Transverse colon (tissue), 4 donors: ENCODE measurements at regions not wholly inside any gene's neighbourhood (a gene's known extent, or its start where the extent isn't known, plus 50 kb on each side); places are given as distances from the start of the nearest gene placed in this dataset.

Experiments used
- CTCF ChIP-seq, 5 experiments: fragments of 200-600 bp in 3 of 5; fragments of 450-650 bp in 2 of 5; sonication (generic) in 3 of 5; IDR thresholded peaks; 1 replicate in 2 of 5; 2 replicates in 3 of 5; pipeline ENCODE4 v1.5.1; 2016 to 2017; ENCODE audit warnings: antibody characterized with exemption in 5 of 5, inconsistent platforms in 3 of 5, mild to moderate bottlenecking in 2 of 5, moderate library complexity in 1 of 5
- POLR2A ChIP-seq: fragments of 450-650 bp; IDR thresholded peaks from one replicate; pipeline ENCODE4 v1.6.1; 2016; ENCODE audit warnings: antibody characterized with exemption, mild to moderate bottlenecking, moderate library complexity
- POLR2AphosphoS5 ChIP-seq, 3 donors: sonication (generic); formaldehyde crosslinking; IDR thresholded peaks; one replicate each; pipeline ENCODE4 v1.6.1; 2016; ENCODE audit warnings: antibody characterized with exemption in 3 of 3

GRCh38 chr2:12251749-12252148 lies 465.0 kb upstream of the TRIB2 start:
- TF ChIP-seq POLR2AphosphoS5 (IDR thresholded peaks at IDR 0.05) = no peak
- TF ChIP-seq CTCF (IDR thresholded peaks at IDR 0.05) = no peak
- TF ChIP-seq POLR2A = no peak
